GM18907 (cell line): ENCODE measurements at regions not wholly inside any gene's neighbourhood (a gene's known extent, or its start where the extent isn't known, plus 50 kb on each side); places are given as distances from the start of the nearest gene placed in this dataset.
"Not testable (repeated sequence)": the region's sequence is repeated elsewhere in the genome, so short reads cannot be mapped to it uniquely, and the experiment has no call there.

Source experiments
- ATAC-seq: cut with Tn5 transposase; IDR thresholded peaks from one replicate; pipeline ENCODE4 v1.9.1; 2021; ENCODE audit warnings: mild to moderate bottlenecking, moderate library complexity; ENCODE audit not compliant: unreplicated experiment

DNA sequence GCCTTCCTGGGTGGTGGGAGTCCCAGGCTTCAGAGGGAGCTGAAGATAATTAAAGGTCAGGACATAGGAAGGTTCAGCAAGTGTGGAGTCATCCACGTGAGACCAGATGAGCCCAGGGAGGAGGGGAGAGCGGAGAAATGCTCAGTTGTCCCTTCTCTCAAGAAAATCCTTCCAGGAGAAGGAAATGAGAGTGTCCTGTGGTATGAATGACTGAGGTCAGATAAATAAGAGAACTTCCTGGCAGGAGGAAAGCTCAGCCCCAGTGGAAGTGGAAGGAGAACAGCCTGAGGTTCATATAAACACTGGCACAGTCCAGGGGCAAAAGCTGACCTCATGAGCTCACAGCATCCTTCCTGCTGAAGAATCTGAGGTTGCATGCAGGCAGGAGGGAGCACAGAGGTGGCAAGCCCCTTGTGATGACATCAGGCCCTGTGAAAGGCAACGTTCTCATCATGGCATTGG is 97.6 kb downstream of the NAV1 start:
- ATAC-seq, result no peak

DNA sequence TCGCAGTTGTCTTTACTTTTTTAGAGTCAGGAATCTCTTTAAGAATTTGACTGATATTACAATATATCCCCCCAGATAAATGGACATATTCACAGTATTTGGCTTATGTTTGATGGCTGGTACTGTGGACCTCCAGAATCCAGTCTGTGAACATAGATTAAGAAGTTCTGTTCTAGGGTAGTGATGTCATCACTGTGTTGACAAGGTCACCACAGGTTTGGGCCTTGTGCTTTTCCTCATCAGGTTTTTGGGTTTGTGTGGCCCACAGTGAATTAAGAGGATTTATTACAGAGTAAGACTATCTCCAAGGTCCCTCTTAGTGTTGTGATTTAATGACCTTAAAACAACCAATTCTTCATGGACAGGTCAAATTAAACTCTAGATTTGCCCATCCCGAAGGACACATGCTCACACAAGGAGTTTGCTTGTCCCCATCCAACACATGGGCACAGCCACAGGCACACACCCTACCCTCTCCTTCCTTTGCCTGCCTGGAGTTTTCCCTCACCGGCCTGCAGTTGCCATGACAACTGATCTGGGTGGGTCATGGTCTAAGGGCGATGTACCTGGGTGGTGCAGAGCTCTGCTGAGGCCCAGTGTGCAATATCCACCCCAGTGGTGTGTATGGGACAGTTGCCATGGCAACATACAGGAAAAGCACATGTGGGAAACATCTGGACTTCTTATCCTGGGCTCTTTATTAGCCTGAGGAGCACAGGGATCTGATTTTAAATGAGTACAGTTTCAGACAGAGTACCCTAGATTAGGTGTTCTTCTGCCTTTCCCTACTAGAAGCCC is 98.6 kb downstream of the NAV1 start:
- no peak for ATAC-seq

DNA sequence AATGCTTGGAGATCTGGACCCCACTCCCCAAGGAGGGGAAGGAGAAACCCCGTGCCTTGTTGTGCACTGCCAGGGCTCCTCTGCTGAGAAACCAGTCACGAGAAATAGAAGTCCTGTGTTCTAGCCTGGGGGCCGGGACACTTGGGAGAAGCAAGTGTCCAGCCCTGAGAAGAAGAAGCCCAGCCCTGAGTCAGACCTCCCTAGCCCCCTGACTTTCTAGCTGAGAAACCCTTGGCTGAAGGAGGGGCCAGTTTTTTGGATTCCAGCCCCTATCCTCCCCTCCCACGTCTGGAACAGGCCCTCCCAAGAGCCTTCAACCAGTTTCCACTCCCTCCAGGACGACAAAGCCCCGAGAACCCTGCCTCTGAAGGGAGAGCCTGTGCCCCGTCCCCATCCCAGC is 100.5 kb downstream of the NAV1 start:
- no peak for ATAC-seq

DNA sequence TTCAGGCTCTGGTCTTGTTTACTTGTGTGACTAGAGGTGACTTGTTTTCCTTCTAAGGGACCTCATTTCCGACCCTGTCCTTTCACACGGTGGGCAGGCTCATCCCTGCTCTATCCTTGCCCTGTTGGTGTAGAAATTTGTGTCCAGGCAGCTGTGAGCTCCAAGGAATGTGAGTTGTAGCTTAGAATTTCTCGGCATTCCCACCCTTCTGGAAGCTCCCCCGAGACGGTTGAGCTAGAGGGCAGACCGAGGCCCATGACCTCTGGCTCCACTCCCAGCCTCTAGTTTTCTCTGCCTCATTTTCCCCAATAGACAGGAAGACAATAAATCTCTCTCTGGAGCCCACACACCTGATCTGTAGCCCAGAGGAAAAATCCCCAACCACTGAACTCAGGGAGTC is 100.9 kb downstream of the NAV1 start:
- no peak for ATAC-seq

DNA sequence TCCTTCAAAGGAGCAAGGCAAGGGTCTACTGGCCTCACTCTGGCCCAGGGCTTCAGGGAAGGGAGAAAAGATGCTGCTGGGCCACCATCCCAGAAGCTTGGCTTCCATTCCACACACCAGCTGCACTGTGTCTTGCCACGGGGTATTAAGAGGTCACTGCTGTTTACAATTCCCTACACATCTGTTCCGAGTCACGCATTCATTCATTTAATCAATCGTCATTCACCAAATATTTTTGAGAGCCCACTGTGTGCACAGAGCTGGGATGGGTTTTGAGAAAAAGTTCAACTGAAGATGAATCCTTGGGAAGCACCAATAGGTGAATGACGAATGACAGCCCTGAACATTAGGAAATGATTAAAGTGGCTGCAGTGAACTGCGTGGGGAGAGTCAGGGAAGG is 101.7 kb downstream of the NAV1 start:
- no peak for ATAC-seq

DNA sequence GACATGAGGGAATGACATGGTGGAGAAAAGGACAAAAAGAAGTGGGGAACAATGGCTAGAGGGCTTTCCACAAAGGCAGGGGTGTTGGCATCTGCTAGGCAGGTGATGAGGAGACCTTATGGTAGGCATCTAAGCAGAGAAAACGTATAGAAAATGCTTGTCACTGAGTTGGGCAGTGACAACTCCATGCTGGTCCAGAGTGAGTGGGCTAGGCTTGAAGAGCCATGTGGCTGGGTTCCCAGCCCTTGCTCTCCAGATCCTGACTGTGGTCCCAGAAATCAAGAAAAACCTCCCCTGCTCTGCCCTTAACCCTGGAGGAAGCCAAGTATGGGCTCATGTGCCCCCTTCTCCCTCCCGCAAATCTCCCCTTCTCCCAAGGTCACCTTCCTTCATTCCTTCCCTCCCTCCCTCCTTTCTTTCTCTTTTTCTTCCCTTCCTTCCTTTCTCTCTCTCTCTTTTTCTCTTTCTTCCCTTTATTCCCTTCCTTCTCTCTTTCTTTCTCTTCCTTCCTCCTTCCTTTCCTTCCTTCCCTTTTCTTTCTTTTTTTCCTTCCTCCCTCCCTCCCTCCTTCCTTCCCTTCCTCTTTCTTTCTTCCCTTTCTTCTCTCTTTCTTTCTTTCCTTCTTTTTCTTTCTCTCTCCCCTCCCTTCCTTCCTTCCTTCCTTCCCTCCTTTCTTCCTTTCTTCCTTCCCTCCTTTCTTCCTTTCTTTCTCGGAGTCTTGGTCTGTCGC is 102.8 kb downstream of the NAV1 start:
- no peak for ATAC-seq

DNA sequence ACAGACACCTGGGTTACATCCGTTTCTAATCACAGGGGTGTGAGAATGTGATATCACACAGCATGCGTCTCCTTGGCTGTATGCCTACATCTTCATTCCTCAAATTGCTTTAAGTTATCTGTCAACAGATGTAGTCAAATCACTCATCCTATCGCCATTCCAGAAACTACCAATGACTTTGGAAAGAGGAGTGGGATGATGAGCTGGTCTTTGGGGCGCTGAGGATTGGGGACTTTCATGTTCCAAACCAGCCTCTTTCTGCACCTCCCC is 104.8 kb downstream of the NAV1 start:
- ATAC-seq, result no peak

DNA sequence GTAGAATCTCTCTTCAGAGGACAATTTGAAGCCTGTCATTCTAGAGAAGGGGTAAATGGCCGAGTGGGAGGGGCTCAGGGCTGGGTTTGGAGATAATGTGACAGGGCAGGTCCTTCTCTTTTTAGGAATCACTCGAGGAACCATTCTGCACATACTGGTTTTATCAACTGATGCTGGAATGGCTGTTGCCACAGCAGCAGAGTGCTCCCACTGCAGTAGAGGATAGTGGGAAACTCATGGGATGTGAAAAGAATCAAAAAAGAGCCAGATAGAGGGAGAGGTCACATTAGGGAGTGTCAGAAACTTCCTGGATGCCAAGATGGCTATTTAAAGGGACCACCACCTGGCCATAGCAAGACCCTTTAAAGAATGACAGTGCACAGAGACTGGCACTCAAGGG is 105.3 kb downstream of the NAV1 start:
- ATAC-seq, result no peak

DNA sequence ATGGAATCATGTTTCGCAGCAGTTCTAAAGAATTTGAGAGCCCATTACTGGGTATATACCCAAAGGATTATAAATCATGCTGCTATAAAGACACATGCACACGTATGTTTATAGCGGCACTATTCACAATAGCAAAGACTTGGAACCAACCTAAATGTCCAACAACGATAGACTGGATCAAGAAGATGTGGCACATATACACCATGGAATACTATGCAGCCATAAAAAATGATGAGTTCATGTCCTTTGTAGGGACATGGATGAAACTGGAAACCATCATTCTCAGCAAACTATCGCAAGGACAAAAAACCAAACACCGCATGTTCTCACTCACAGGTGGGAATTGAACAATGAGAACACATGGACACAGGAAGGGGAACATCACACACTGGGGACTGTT is 106.1 kb downstream of the NAV1 start:
- not testable (repeated sequence) for ATAC-seq

DNA sequence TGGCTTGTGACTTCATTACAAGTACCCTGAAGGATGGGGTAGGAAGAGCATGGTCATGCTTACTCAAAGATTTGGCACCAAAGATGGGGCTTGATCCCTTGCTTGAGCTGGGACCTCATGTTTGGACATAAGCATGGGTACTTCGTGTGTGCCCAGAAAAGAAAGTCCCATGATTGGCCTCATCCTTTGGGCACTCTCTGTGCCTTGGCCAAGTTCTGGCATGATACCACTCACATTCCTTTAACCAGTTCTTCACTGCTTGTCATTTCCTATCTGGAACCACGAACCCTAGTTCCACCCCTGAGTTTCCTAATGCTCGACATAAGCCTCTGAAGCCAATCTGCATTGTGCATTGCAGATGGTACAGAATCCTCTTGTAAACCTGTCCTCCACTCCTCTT is 107.0 kb downstream of the NAV1 start:
- no peak for ATAC-seq

DNA sequence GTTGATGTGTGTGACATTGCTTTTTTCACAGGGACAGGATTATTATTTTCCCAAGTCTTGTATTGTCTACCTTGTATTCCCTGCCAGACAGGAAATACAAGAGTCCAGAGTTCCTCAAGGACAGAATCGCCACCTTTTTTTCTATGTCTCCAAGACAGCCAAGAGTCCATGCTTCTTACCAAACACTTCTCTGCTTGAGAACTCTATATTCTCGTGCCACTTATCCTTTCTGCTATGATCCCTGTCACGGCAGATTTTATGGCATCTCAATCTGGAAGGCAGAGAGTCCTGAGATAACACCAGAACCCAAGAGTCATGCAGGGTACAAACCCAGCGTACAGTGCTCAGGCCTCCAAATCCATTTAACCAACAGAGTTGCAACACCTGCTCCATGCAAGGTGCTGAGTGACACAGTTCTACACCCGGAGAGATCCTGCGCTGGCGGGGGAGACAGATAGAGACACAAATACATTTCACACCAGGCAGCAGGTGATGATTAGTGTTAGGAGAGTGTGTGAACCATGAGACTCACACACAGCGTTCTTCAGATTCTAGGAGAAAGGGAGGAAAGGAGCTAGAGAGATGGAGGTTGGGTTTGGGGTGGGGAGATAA is 107.6 kb downstream of the NAV1 start:
- ATAC-seq, result no peak

DNA sequence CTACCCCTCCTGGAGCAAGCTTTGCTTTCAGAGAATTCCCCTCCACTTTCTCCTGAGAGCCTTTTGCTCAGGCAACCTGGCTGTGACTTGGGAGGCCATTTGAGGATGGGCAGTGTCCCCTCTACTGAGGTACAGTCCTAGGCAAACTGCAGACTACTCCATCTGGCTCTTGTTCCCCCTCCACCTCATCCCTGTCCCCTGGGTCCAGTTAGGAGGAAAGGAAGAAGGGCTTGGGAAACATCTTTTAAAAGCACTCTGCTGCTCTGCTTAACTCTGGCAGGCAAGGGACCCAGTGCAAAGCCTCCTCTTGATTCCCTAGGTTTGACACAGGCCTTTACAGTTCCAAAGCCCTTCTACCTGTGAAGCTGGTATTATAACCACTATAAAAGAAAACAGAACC is 108.2 kb downstream of the NAV1 start:
- no peak for ATAC-seq

DNA sequence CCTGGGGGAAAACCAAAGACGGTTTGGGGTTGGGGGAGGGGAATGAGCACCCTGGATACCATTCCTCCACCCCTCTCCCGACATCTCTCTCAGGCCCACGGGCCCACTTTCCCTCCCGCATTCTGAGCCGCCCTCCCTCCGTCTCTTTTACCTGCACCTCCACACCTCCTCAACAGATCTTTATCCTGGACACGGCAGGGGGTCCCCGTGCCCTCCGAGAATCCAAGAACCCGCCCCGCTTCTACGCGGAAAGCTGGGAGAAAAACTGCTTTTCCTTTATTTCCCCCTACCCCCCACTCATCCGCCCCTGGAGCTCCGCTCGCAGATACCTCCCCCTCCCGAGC is 108.8 kb downstream of the NAV1 start:
- no peak for ATAC-seq

DNA sequence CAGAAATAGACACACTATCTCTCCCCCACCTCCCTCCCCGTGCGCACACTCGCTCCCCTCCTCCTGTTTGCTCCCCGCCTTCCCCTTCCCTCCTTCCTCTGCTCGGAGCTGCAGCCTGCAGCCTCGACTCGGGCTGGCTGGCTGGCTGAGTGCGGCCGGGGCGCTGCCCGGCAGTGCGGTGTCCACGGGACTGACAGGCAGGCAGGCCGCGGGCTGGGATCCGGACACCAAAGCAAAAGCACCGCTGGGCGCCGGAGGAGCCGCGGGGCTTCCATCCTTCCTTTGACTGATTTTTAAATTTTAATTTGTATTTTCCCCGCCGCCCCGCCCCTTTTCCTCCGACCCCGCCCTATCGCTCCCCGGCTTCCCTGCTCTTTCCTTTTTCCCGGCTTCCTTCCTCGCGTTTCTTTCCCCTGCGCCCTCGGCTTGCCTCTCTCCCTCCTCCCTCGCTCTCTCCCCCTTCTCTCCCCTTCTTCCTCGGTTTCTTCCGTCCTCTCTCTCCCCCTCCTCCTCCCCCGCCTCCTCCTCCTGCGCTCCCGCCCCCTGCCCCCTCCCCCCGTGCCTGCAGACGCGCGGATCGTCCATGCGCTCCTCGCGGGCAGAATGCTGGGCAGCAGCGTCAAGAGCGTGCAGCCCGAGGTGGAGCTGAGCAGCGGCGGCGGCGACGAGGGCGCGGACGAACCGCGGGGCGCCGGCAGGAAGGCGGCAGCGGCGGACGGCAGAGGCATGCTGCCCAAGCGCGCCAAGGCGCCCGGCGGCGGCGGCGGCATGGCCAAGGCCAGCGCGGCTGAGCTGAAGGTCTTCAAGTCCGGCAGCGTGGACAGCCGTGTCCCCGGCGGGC is 109.4 kb downstream of the NAV1 start:
- ATAC-seq, result no peak

DNA sequence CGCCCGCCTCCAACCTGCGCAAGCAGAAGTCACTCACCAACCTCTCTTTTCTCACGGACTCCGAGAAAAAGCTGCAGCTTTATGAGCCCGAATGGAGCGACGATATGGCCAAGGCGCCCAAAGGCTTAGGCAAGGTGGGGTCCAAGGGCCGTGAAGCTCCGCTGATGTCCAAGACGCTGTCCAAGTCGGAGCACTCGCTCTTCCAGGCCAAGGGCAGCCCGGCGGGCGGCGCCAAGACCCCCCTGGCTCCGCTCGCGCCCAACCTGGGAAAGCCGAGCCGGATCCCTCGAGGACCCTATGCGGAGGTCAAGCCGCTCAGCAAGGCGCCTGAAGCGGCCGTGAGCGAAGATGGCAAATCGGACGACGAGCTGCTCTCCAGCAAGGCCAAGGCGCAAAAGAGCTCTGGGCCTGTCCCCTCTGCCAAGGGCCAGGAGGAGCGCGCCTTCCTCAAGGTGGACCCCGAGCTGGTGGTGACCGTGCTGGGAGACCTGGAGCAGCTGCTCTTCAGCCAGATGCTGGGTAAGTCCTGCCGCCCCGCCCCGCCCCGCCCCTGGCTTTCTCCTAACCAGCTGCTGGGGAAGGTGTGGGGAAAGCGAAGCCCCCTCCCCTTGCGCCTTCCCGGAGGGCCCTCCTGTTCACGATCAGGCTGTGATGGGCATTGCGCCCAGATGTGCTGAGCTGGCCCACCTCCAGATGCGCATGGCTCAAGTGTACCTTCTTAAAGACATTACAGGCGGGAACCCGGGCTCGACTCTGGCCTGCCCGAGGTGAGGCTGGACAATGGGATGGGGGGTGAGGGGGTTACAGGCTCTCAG is 110.2 kb downstream of the NAV1 start:
- ATAC-seq, result no peak

DNA sequence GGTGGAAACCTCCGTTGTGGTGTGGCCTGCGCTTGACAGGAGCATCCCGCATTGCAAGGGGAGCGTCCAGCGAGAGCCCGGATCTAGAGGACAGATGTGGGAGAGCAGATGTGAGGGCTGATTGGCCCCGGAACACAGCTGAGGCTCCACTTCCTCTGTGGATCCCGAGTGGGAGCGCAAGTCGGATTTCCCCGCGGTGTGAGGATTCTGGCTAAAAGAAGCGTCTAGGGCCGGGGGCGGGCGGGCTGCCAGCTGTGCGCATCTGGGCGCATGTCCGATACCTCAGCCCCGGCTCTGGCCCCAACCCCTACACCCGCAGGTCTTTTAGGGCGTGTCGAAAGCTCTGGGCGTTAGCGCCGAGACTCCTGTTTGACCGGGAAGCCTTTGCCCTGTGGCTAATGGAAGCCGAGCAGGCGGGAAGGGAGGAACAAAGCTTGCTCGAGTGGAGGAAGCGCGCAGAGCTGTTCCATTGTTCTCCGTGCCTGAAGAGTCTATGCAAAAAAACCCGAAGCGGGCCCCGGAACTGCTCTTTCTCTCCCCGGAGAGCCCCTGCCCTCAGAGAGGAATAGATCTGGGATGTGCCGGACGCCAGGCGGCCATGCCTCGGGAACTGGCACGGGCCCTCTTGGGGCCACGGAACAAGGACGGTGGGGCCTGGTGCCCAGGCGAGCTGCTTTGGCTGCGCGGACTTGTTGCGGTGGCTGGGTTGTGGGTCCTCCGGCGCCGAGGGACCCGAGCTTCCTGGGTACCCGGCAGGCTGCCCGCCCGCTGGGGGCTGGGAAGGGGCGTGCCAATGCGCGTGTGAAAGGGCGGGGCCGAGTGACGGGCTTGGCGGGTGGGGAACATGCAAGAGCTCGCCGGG is 111.1 kb downstream of the NAV1 start:
- ATAC-seq, result no peak

DNA sequence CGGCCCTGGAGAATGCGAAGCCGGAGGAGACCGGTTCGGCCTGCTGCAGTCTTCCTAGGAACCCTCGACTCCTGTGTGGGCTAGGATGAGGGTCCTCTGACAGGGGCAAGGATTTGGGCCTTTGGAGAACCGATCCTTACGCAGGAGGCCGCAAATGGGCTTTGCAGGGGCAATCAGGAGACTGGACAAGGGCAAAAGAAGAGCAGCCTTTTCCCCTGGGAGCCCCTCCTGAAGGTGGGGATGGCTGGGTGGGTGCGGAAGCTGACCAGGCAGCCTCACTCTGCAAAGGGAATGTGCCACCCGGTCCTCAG is 111.7 kb downstream of the NAV1 start:
- ATAC-seq, result no peak

DNA sequence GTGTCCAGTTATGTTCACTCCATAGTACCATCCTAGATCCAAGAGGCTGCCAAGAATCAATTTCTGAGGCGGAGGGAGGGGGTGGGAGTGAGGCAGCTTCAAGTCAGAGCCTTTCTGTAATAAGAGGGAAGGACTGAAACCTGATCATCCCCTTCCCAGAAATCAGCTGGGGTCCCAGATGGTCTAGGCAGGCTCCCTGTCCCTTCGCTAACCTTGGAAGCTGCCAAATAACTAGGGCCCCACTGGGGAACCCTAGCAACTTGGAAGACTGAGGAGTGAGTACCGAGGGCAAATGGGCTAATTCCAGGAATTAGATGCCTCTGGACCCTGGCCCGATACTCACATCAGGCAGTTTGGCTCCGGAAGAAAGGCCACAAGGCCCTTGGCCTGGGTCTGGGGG is 113.3 kb downstream of the NAV1 start:
- no peak for ATAC-seq

DNA sequence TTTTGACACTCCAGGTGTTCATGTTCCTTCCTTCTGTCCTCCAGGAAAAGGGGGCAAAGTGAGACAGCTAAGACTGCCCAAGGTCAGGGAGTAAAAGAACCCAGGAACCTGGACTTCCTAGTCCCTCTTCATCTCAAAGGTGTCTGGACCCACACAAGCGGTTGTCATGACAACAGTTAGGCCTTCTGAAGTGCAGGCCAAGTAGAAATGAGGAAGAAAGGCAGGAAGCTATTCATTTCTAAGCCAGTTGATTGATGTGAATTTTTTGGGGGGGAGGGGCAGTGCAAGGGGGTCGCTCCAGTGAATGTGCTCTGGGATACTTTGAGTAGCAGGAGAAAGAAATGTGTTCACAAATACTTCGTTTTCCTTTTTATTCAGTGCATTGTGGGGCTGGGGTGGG is 114.3 kb downstream of the NAV1 start:
- ATAC-seq, result no peak

DNA sequence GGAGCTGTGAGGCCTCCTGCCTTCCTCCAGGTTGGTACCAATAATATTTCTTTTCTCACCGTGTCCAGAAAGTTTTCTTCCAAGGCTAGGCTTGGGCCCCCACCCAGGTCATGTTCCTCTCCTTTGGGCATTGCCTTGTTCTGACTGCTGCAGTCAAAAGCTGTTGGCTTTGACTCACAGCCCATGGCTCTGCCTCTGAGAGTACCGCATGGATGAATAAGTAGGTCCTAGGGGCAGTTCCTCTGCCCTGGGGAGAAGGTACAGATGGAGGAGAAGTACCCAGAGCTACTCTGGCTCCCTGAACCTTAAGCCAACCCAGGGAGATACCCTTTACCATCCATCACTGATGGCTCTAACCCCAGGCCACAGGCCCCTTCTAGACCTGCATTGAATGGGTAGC is 115.0 kb downstream of the NAV1 start:
- ATAC-seq, result no peak
